Activated CD4-positive, alpha-beta T cell treated with anti-CD3 and anti-CD28 coated beads, Interleukin-2, amount 10 ng/mL, durations not matched to agents 7 days and 5 days (primary cell): ENCODE measurements at regions not wholly inside any gene's neighbourhood (a gene's known extent, or its start where the extent isn't known, plus 50 kb on each side); places are given as distances from the start of the nearest gene placed in this dataset.

Experiments used
- CTCF ChIA-PET: fragments of 350-600 bp; sonication (Branson Sonifier 250); formaldehyde crosslinking; loops from one replicate; lab custom pipeline; 2021; ENCODE audit warnings: antibody characterized with exemption; lab: Charles Lee
- POLR2A ChIA-PET: fragments of 350-600 bp; sonication (Branson Sonifier 250); formaldehyde crosslinking; loops from one replicate; lab custom pipeline; 2021; ENCODE audit warnings: antibody characterized with exemption; lab: Charles Lee
- DNase-seq: peaks from one replicate; pipeline ENCODE4 v3.0.0-alpha.2; 2020
- H3K27ac Mint-ChIP-seq: one replicate; pipeline ENCODE4 v1.8.0; 2021; ENCODE audit warnings: mild to moderate bottlenecking, moderate library complexity, mixed read lengths
- H3K27me3 Mint-ChIP-seq: one replicate; pipeline ENCODE4 v1.8.0; 2021; ENCODE audit warnings: mixed read lengths
- H3K36me3 Mint-ChIP-seq: one replicate; pipeline ENCODE4 v1.8.0; 2021; ENCODE audit warnings: low read depth, mixed read lengths
- H3K4me1 Mint-ChIP-seq: one replicate; pipeline ENCODE4 v1.8.0; 2021; ENCODE audit warnings: mixed read lengths
- H3K4me3 Mint-ChIP-seq: one replicate; pipeline ENCODE4 v1.8.0; 2021; ENCODE audit warnings: mild to moderate bottlenecking, moderate library complexity, mixed read lengths
- H3K9me3 Mint-ChIP-seq: one replicate; pipeline ENCODE4 v1.8.0; 2021; ENCODE audit warnings: mixed read lengths

DNA sequence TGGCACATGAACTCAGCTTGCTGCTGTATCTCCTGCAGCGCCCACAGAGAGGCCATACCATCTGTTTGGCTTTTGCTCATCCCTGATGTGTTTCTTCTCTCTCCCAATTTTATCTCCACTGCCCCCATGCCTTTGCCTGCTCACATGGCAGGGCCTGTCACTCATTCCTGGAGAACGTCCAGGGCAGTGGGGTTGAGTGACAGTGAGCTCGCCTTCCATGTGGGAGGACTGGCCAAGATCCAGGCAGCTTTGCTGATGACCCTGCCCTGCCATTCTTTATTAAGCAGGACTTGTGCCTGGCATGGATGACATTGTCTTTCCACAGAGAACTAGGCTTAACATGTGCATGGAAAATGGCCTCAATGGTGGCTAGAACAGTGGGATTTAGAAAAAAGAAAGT lies 230.5 kb upstream of the THSD7B start:
- ChIA-PET POLR2A (no interaction called here), CTCF (no interaction called here)
- Mint-ChIP-seq H3K4me3 (no peak overlapping the region), H3K36me3 (no peaks in the 10 kb centered on the region), H3K9me3 (no peaks in the 10 kb centered on the region), H3K27me3 (no peaks in the 10 kb centered on the region), H3K4me1 (no peaks in the 10 kb centered on the region), H3K27ac (no peak overlapping the region)
- no peak for DNase-seq

GRCh38 chr2:136532171-136532570 lies 233.2 kb upstream of the THSD7B start:
- Mint-ChIP-seq H3K9me3 (no peaks in the 10 kb centered on the region), H3K27me3 (no peaks in the 10 kb centered on the region), H3K27ac (no peak overlapping the region), H3K4me3 (no peak overlapping the region), H3K4me1 (no peaks in the 10 kb centered on the region), H3K36me3 (no peaks in the 10 kb centered on the region)
- DNase-seq, result no peak
- ChIA-PET POLR2A (no interaction called here), CTCF (no interaction called here)

GRCh38 chr2:136531731-136532130 lies 233.6 kb upstream of the THSD7B start:
- no peak for DNase-seq
- no peaks in the 10 kb centered on the region for H3K9me3 Mint-ChIP-seq
- no peaks in the 10 kb centered on the region for H3K27me3 Mint-ChIP-seq
- no peaks in the 10 kb centered on the region for H3K4me1 Mint-ChIP-seq
- no peak overlapping the region for H3K27ac Mint-ChIP-seq
- H3K36me3 Mint-ChIP-seq, result no peaks in the 10 kb centered on the region
- H3K4me3 Mint-ChIP-seq, result no peak overlapping the region
- CTCF ChIA-PET, result no interaction called here
- POLR2A ChIA-PET, result no interaction called here

- Mint-ChIP-seq H3K9me3 (no peaks in the 10 kb centered on the region), H3K27ac (no peak overlapping the region), H3K36me3 (no peaks in the 10 kb centered on the region), H3K4me1 (no peaks in the 10 kb centered on the region), H3K27me3 (no peaks in the 10 kb centered on the region), H3K4me3 (no peak overlapping the region)
- no peak for DNase-seq
- POLR2A ChIA-PET, result no interaction called here
- CTCF ChIA-PET, result no interaction called here
Observed at GRCh38 chr2:136530146-136530545, 235.2 kb upstream of the THSD7B start.

GRCh38 chr2:136527560-136527959 lies 237.8 kb upstream of the THSD7B start:
- DNase-seq, result peak; percentile 40
- Mint-ChIP-seq H3K9me3 (no peaks in the 10 kb centered on the region), H3K4me1 (no peaks in the 10 kb centered on the region), H3K27ac (no peak overlapping the region), H3K4me3 (no peak overlapping the region), H3K36me3 (no peaks in the 10 kb centered on the region), H3K27me3 (no peaks in the 10 kb centered on the region)
- CTCF ChIA-PET, result no interaction called here
- POLR2A ChIA-PET, result no interaction called here

- Mint-ChIP-seq H3K27me3 (peaks cover 5% of the 10 kb centered on the region), H3K4me1 (no peaks in the 10 kb centered on the region), H3K9me3 (no peaks in the 10 kb centered on the region), H3K4me3 (no peak overlapping the region), H3K36me3 (no peaks in the 10 kb centered on the region), H3K27ac (no peak overlapping the region)
- no peak for DNase-seq
- CTCF ChIA-PET, result no interaction called here
- POLR2A ChIA-PET, result no interaction called here
Observed at GRCh38 chr2:136522724-136523123, 242.6 kb upstream of the THSD7B start.

DNA sequence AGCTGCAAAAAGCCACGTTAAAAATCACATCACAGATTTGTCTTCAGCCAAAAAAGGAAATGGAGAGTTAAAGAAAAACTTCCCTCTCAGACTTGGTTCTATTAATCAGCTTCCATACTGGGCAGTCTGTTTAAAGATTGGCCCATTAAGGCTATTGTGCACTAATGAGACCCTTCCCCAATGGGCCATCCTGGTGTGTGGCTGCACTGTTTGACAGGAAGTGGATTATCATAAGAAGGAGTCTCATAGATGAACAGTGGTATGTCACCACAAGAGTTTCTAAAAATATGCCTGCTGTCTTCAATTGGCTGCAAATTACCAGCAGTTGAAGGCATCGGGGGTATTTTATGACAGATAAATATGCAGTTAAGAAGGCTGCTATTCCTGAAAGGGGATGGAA lies 247.6 kb upstream of the THSD7B start:
- CTCF ChIA-PET, result no interaction called here
- H3K27me3 Mint-ChIP-seq, result peaks cover 15% of the 10 kb centered on the region
- POLR2A ChIA-PET, result no interaction called here
- H3K4me1 Mint-ChIP-seq, result no peaks in the 10 kb centered on the region
- H3K4me3 Mint-ChIP-seq, result no peak overlapping the region
- H3K9me3 Mint-ChIP-seq, result no peaks in the 10 kb centered on the region
- no peak overlapping the region for H3K27ac Mint-ChIP-seq
- no peak for DNase-seq
- H3K36me3 Mint-ChIP-seq, result no peaks in the 10 kb centered on the region

DNA sequence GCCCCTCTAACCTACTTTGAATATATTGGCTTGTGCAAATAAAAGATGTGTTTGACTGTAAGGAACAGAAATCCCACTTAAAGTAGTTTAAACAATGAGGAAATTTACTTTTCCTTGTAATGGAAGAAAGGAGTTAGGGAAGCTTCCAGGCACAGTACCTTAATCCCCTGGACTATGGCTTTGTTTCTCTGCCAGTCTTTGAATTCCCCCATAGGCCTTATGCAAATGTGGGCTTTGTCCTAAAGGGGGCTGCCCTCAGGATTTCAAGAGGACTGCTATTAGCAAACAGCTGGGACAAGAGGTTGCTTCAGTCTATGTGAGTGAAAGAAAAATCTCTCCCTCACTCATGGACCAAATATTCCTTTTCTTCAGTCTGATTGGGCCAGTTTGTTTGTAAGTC lies 255.1 kb upstream of the THSD7B start:
- H3K4me3 Mint-ChIP-seq, result no peak overlapping the region
- no peak for DNase-seq
- ChIA-PET CTCF (interaction anchor here (1.7 kb wide), 1 partner anchor 8 kb away, joined by 3 read pairs; no protein-coding TSS in a partner anchor), POLR2A (interaction anchor here (0.6 kb wide), 1 partner anchor 49 kb away, joined by 3 read pairs; no protein-coding TSS in a partner anchor)
- no peak overlapping the region for H3K27ac Mint-ChIP-seq
- H3K4me1 Mint-ChIP-seq, result no peaks in the 10 kb centered on the region
- no peaks in the 10 kb centered on the region for H3K36me3 Mint-ChIP-seq
- peaks cover 19% of the 10 kb centered on the region for H3K27me3 Mint-ChIP-seq
- no peaks in the 10 kb centered on the region for H3K9me3 Mint-ChIP-seq

DNA sequence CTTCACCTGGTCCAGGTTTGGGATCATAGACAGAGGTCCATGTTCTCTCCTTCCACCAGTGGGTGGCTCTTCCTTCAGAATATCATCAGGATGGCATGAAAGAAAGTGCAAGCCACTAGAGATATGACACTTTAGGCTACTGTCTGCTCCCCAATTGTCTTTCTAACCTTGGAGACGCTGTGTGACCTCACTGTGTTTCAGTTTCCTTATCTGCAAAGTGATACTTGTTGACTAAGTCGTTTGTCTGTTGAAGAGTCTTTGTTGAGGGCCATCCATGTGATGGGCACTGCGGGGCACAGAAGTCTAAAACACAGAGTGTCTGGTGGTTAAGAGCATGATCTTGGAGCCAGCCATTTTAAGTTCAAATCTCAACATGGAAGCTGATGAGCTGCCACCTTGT lies 259.9 kb upstream of the THSD7B start:
- H3K4me1 Mint-ChIP-seq, result no peaks in the 10 kb centered on the region

GRCh38 chr2:136502660-136503059 lies 262.7 kb upstream of the THSD7B start:
- Mint-ChIP-seq H3K27ac (no peak overlapping the region), H3K4me1 (no peaks in the 10 kb centered on the region), H3K4me3 (no peak overlapping the region), H3K27me3 (no peaks in the 10 kb centered on the region), H3K36me3 (no peaks in the 10 kb centered on the region), H3K9me3 (no peaks in the 10 kb centered on the region)
- no peak for DNase-seq
- POLR2A ChIA-PET, result no interaction called here
- CTCF ChIA-PET, result no interaction called here

More for the DNA sequence above, 259.9 kb upstream of the THSD7B start:
- Mint-ChIP-seq H3K9me3 (no peaks in the 10 kb centered on the region), H3K27me3 (peaks cover 4% of the 10 kb centered on the region), H3K27ac (no peak overlapping the region), H3K36me3 (no peaks in the 10 kb centered on the region), H3K4me3 (no peak overlapping the region)
- CTCF ChIA-PET, result no interaction called here
- DNase-seq, result no peak
- POLR2A ChIA-PET, result no interaction called here

- no peak for DNase-seq
- no peak overlapping the region for H3K27ac Mint-ChIP-seq
- H3K9me3 Mint-ChIP-seq, result no peaks in the 10 kb centered on the region
- no peaks in the 10 kb centered on the region for H3K36me3 Mint-ChIP-seq
- CTCF ChIA-PET, result no interaction called here
- POLR2A ChIA-PET, result no interaction called here
- no peaks in the 10 kb centered on the region for H3K27me3 Mint-ChIP-seq
- no peaks in the 10 kb centered on the region for H3K4me1 Mint-ChIP-seq
- no peak overlapping the region for H3K4me3 Mint-ChIP-seq
Observed at GRCh38 chr2:136497709-136498108, 267.6 kb upstream of the THSD7B start.

- ChIA-PET CTCF (no interaction called here), POLR2A (no interaction called here)
- H3K27me3 Mint-ChIP-seq, result peaks cover under 1% of the 10 kb centered on the region
- no peaks in the 10 kb centered on the region for H3K4me1 Mint-ChIP-seq
- DNase-seq, result no peak
- H3K36me3 Mint-ChIP-seq, result no peaks in the 10 kb centered on the region
- H3K4me3 Mint-ChIP-seq, result no peak overlapping the region
- H3K27ac Mint-ChIP-seq, result no peak overlapping the region
- no peaks in the 10 kb centered on the region for H3K9me3 Mint-ChIP-seq
Observed at GRCh38 chr2:136496966-136497365, 268.4 kb upstream of the THSD7B start.

- no peaks in the 10 kb centered on the region for H3K9me3 Mint-ChIP-seq
- no peak for DNase-seq
- no peak overlapping the region for H3K27ac Mint-ChIP-seq
- H3K4me1 Mint-ChIP-seq, result no peaks in the 10 kb centered on the region
- no peak overlapping the region for H3K4me3 Mint-ChIP-seq
- POLR2A ChIA-PET, result no interaction called here
- CTCF ChIA-PET, result no interaction called here
- peaks cover 5% of the 10 kb centered on the region for H3K27me3 Mint-ChIP-seq
- no peaks in the 10 kb centered on the region for H3K36me3 Mint-ChIP-seq
Observed at GRCh38 chr2:136495636-136496035, 269.7 kb upstream of the THSD7B start.

- no peaks in the 10 kb centered on the region for H3K36me3 Mint-ChIP-seq
- no peak overlapping the region for H3K4me3 Mint-ChIP-seq
- H3K4me1 Mint-ChIP-seq, result no peaks in the 10 kb centered on the region
- no peaks in the 10 kb centered on the region for H3K9me3 Mint-ChIP-seq
- no peak for DNase-seq
- no peak overlapping the region for H3K27ac Mint-ChIP-seq
- ChIA-PET CTCF (no interaction called here), POLR2A (no interaction called here)
- H3K27me3 Mint-ChIP-seq, result peaks cover 5% of the 10 kb centered on the region
Observed at GRCh38 chr2:136492901-136493300, 272.4 kb upstream of the THSD7B start.
